ENCODE measurements at regions not wholly inside any gene's neighbourhood (a gene's known extent, or its start where the extent isn't known, plus 50 kb on each side); places are given as distances from the start of the nearest gene placed in this dataset.

DNA sequence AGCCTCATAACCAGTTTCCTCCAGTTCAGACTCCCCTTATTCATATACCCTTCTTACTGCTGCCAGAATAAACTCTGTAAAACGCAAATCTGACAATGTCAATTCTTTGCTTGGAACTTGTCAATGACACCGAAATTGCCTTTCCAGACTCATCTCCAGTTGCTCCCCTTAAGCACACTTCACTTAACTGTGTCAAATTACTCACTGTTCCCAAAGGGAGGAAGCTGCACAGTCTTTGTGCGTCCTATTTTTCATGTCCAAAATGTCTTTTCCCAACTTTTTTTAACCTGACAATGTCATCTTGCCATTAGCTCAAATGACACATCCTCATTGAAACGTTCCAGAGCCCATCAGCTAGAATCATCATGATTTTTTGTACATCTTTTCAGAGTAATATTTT is 867.3 kb downstream of the RPA4 start:
- H3K23ac ChIP-seq (ENCODE audit: insufficient read length), result no peak overlapping the region
- no peaks in the 10 kb centered on the region for H3K79me1 ChIP-seq (ENCODE audit: low read depth, low read length)
- no peak overlapping the region for H2BK15ac ChIP-seq (ENCODE audit: low read length)
- no peaks in the 10 kb centered on the region for H3K79me2 ChIP-seq (ENCODE audit: control insufficient read depth in 1 of 2, insufficient read depth in 2 of 2, low read length in 2 of 2)
- no peak overlapping the region for H4K5ac ChIP-seq (ENCODE audit: insufficient read length, low read depth, low read length)
- no peak for DNase-seq (ENCODE audit: low read depth in 1 of 2, low spot score in 2 of 2)
- H3K18ac ChIP-seq (ENCODE audit: extremely low read depth, low read length), result no peak overlapping the region
- no peak overlapping the region for H2BK120ac ChIP-seq (replicated peaks; ENCODE audit: low read depth, low read length)
- no peak overlapping the region for H2BK5ac ChIP-seq (ENCODE audit: low read depth, low read length)
- no peak for FAIRE-seq
- no peak overlapping the region for H3K4me2 ChIP-seq (ENCODE audit: insufficient read depth in 1 of 2, low read depth in 2 of 2, low read length in 2 of 2)
- H3K27ac ChIP-seq (ENCODE audit: low read depth, low read length), result no peak overlapping the region
- H3K9me3 ChIP-seq (ENCODE audit: insufficient read depth in 2 of 2, low read depth in 1 of 2, low read length in 1 of 2), result no peaks in the 10 kb centered on the region
- no peak overlapping the region for H3K14ac ChIP-seq (ENCODE audit: insufficient read length)
- H4K91ac ChIP-seq (replicated peaks; ENCODE audit: insufficient read length, low read length), result no peak overlapping the region
- no peaks in the 10 kb centered on the region for H3K27me3 ChIP-seq (replicated peaks in 1 of 4; ENCODE audit: control insufficient read depth in 3 of 4, extremely low read depth in 1 of 4, insufficient read depth in 3 of 4, low read length in 3 of 4)
- no peaks in the 10 kb centered on the region for H4K20me1 ChIP-seq (replicated peaks in 1 of 2; ENCODE audit: control insufficient read depth in 1 of 2, insufficient read depth in 2 of 2, low read length in 2 of 2)
- no peak overlapping the region for H2AFZ ChIP-seq (ENCODE audit: low read length)
- H3K4me3 ChIP-seq (ENCODE audit: extremely low read depth in 1 of 4, insufficient read depth in 2 of 4, low read depth in 3 of 4, low read length in 4 of 4), result no peak overlapping the region
- TF ChIP-seq SIRT6 (IDR thresholded peaks at IDR 0.05; ENCODE audit: low read length), result no peak
- no peak for TF ChIP-seq POU5F1 (IDR thresholded peaks at IDR 0.05; ENCODE audit: low read depth, low read length)
- no peak for TF ChIP-seq RAD21 (IDR thresholded peaks at IDR 0.05 in 1 of 2, conservative IDR thresholded peaks at IDR 0.05 in 1 of 2; ENCODE audit: low read depth in 2 of 2, low read length in 2 of 2)
- no peak for TF ChIP-seq BACH1 (IDR thresholded peaks at IDR 0.05; ENCODE audit: low read length)
- TF ChIP-seq SP2 (IDR thresholded peaks at IDR 0.05; ENCODE audit: low read length), result no peak
- no peak for TF ChIP-seq BCL11A (IDR thresholded peaks at IDR 0.05; ENCODE audit: low read depth in 2 of 2, low read length in 2 of 2)
- no peak for TF ChIP-seq TCF12 (IDR thresholded peaks at IDR 0.05; ENCODE audit: low read depth, low read length)
- no peak for TF ChIP-seq JUND (IDR thresholded peaks at IDR 0.05; ENCODE audit: low read length)
- no peak for TF ChIP-seq SP4 (IDR thresholded peaks at IDR 0.05; ENCODE audit: low read length)
- TF ChIP-seq GTF2F1 (IDR thresholded peaks at IDR 0.05; ENCODE audit: borderline replicate concordance, low read depth, low read length), result no peak
- TF ChIP-seq, protein P1, sequence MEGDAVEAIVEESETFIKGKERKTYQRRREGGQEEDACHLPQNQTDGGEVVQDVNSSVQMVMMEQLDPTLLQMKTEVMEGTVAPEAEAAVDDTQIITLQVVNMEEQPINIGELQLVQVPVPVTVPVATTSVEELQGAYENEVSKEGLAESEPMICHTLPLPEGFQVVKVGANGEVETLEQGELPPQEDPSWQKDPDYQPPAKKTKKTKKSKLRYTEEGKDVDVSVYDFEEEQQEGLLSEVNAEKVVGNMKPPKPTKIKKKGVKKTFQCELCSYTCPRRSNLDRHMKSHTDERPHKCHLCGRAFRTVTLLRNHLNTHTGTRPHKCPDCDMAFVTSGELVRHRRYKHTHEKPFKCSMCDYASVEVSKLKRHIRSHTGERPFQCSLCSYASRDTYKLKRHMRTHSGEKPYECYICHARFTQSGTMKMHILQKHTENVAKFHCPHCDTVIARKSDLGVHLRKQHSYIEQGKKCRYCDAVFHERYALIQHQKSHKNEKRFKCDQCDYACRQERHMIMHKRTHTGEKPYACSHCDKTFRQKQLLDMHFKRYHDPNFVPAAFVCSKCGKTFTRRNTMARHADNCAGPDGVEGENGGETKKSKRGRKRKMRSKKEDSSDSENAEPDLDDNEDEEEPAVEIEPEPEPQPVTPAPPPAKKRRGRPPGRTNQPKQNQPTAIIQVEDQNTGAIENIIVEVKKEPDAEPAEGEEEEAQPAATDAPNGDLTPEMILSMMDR (IDR thresholded peaks at IDR 0.05; ENCODE audit: control extremely low read depth in 1 of 3, insufficient read depth in 1 of 3, low read depth in 1 of 3, low read length in 3 of 3), result no peak
- TF ChIP-seq SRF (IDR thresholded peaks at IDR 0.05; ENCODE audit: low read depth, low read length), result no peak
- CTCF ChIA-PET (ENCODE audit: partially characterized antibody), result no interaction called here
- no peak overlapping the region for H3K56ac ChIP-seq (replicated peaks; ENCODE audit: insufficient read length, low read depth, low read length)
- H4K8ac ChIP-seq (ENCODE audit: extremely low read depth, insufficient read depth, low read length), result no peak overlapping the region
- 88% methylated on average over 4 of the region's 4 CpGs; no CpG with 5 or more reads in 1 of the 2 experiments for WGBS, 2 experiments (ENCODE audit: extremely low coverage in 1 of 2, insufficient coverage in 1 of 2, insufficient read length in 1 of 2, insufficient replicate concordance in 2 of 2, low coverage in 1 of 2, low lambda C conversion rate in 2 of 2, missing lambda C conversion rate in 1 of 2)
- no peak overlapping the region for H2AK5ac ChIP-seq (ENCODE audit: low read depth, low read length)
- no peaks in the 10 kb centered on the region for H3K23me2 ChIP-seq (ENCODE audit: low read depth, low read length)
- no peak overlapping the region for H3K4ac ChIP-seq (replicated peaks; ENCODE audit: insufficient read length, low read depth, low read length)
- no peak overlapping the region for H3K9ac ChIP-seq (replicated peaks in 1 of 4; ENCODE audit: extremely low read depth in 1 of 4, low read depth in 3 of 4, low read length in 3 of 4)
- POLR2A ChIA-PET (ENCODE audit: partially characterized antibody), result no interaction called here
- no peak overlapping the region for H2BK12ac ChIP-seq (ENCODE audit: low read depth, low read length)
- no peaks in the 10 kb centered on the region for H3K36me3 ChIP-seq (ENCODE audit: control insufficient read depth in 2 of 4, insufficient read depth in 4 of 4, low read length in 3 of 4)
- H3K4me1 ChIP-seq (replicated peaks in 1 of 4; ENCODE audit: control insufficient read depth in 3 of 4, insufficient read depth in 4 of 4, low read length in 3 of 4), result no peaks in the 10 kb centered on the region
- no peak overlapping the region for H2BK20ac ChIP-seq (ENCODE audit: low read length)
